K562 (cell line): ENCODE measurements at regions not wholly inside any gene's neighbourhood (a gene's known extent, or its start where the extent isn't known, plus 50 kb on each side); places are given as distances from the start of the nearest gene placed in this dataset.

ENCODE experiments used
- ATAC-seq: fragments of 200-7000 bp; cut with Tn5 transposase; 3 replicates; pipeline ENCODE4 v1.9.1; 2020; ENCODE audit warnings: moderate library complexity
- BruUV-seq: library from RNA; stranded (reverse); fragments of 400-500 nt; replicated peaks from 2 replicates; lab custom pipeline; 2021; lab: Mats Ljungman, UMichigan
- CTCF ChIA-PET: fragments of 300-600 bp; formaldehyde crosslinking; extraction: SDS; loops from one replicate; lab custom pipeline; 2021; ENCODE audit warnings: low intra/inter-chr PET ratio; lab: Yijun Ruan, JAX
- POLR2A ChIA-PET: fragments of 300-600, 350-650 bp; sonication (Branson Sonifier 250); formaldehyde crosslinking; extraction: SDS; loops from one replicate; lab custom pipeline; 2021; ENCODE audit warnings: antibody characterized with exemption, inconsistent platforms; lab: Yijun Ruan, JAX
- DNase-seq, 4 experiments: peaks; one replicate each; pipeline versions ENCODE4 v3.0.0 to v3.0.0-alpha.2; 2011 to 2018; ENCODE audit warnings: low spot score in 3 of 4, mixed read lengths in 3 of 4; ENCODE audit errors: extremely low read depth in 1 of 4
- FAIRE-seq: peaks from 2 replicates; lab custom pipeline; 2011; peaks lifted over from hg19 to GRCh38; lab: Jason Lieb, UNC
- H2AFZ ChIP-seq: 2 replicates; pipeline ENCODE4 v1.6.0; 2011; ENCODE audit warnings: low read depth, low read length, control low read depth, inconsistent platforms
- H3K27ac ChIP-seq: fragments of 200-600 bp; 3 replicates; pipeline ENCODE4 v1.8.0; 2011; ENCODE audit warnings: low read depth, mild to moderate bottlenecking, control low read depth, inconsistent platforms, low read length, moderate library complexity, mixed read lengths; ENCODE audit errors: extremely low read depth
- H3K27me3 ChIP-seq, 2 experiments: fragments of 300-600 bp in 1 of 2; 2 replicates in 1 of 2; 3 replicates in 1 of 2; pipeline versions ENCODE4 v1.6.0 to v1.8.0; 2011; ENCODE audit warnings: inconsistent platforms in 2 of 2, low read length in 2 of 2, mild to moderate bottlenecking in 1 of 2, mixed read lengths in 1 of 2, moderate library complexity in 1 of 2; ENCODE audit not compliant: control insufficient read depth in 2 of 2, insufficient read depth in 2 of 2
- H3K36me3 ChIP-seq: fragments of 300-600 bp; 3 replicates; pipeline ENCODE4 v1.8.0; 2011; ENCODE audit warnings: mild to moderate bottlenecking, low read length, inconsistent platforms; ENCODE audit not compliant: control insufficient read depth, insufficient read depth
- H3K4me1 ChIP-seq, 2 experiments: fragments of 200-600 bp in 1 of 2; replicated peaks in 1 of 2; 2 replicates in 1 of 2; 3 replicates in 1 of 2; pipeline versions ENCODE4 v1.5.1 to v1.8.0; 2011; ENCODE audit warnings: inconsistent platforms in 2 of 2, low read length in 2 of 2, mild to moderate bottlenecking in 1 of 2, mixed read lengths in 1 of 2, moderate library complexity in 1 of 2; ENCODE audit not compliant: control insufficient read depth in 2 of 2, insufficient read depth in 2 of 2
- H3K4me2 ChIP-seq: 2 replicates; pipeline ENCODE4 v1.6.1; 2011; ENCODE audit warnings: low read length, control low read depth, inconsistent platforms, mixed read lengths; ENCODE audit not compliant: insufficient read depth
- H3K4me3 ChIP-seq: fragments of 200-600 bp; sonication (generic), shearing (Covaris generic); 2 replicates; pipeline ENCODE4 v1.5.1; 2016; ENCODE audit warnings: control low read depth, inconsistent platforms
- H3K79me2 ChIP-seq: fragments of 200-600 bp; 3 replicates; pipeline ENCODE4 v1.8.0; 2011; ENCODE audit warnings: low read length, inconsistent platforms; ENCODE audit not compliant: control insufficient read depth, insufficient read depth
- H3K9ac ChIP-seq, 2 experiments: 2 replicates each; pipeline versions ENCODE4 v1.6.0 to v1.6.1; 2011; ENCODE audit warnings: low read depth in 2 of 2, low read length in 2 of 2, control low read depth in 1 of 2, inconsistent platforms in 1 of 2, mild to moderate bottlenecking in 1 of 2, mixed read lengths in 1 of 2; ENCODE audit not compliant: insufficient read depth in 1 of 2
- H3K9me1 ChIP-seq: one replicate; pipeline ENCODE4 v1.6.0; 2011; ENCODE audit warnings: inconsistent platforms, mild to moderate bottlenecking, low read length, moderate library complexity; ENCODE audit not compliant: control insufficient read depth, insufficient read depth
- H3K9me3 ChIP-seq: replicated peaks from 2 replicates; pipeline ENCODE4 v1.5.1; 2011; ENCODE audit warnings: low read depth, low read length, inconsistent platforms; ENCODE audit not compliant: control insufficient read depth, insufficient read depth
- H4K20me1 ChIP-seq: replicated peaks from 2 replicates; pipeline ENCODE4 v1.6.1; 2011; ENCODE audit warnings: low read length, inconsistent platforms, mixed read lengths; ENCODE audit not compliant: control insufficient read depth, insufficient read depth
- PRDM10 ChIP-seq: fragments of 450-650 bp; IDR thresholded peaks from 2 replicates; pipeline ENCODE4 v1.6.1; 2018; ENCODE audit not compliant: partially characterized antibody
- ZNF253 ChIP-seq: fragments of 250-450 bp; sonication (Bioruptor Pico); conservative IDR thresholded peaks from 2 replicates; pipeline ENCODE4 v1.6.1; 2021; ENCODE audit warnings: mild to moderate bottlenecking
- WGBS: fragments of 100-300 bp; shearing (Covaris generic); methylation state at CpG from one replicate; pipeline ENCODE4 v1.1.6; 2016; ENCODE audit warnings: low coverage, mixed read lengths; ENCODE audit not compliant: insufficient coverage; ENCODE audit errors: missing lambda C conversion rate; 5-methylcytosine and 5-hydroxymethylcytosine counted together
- in situ Hi-C: fragments of 300-500 bp; cut with MboI; formaldehyde crosslinking; loops from 4 replicates; pipeline ENCODE4 v1.15.0; 2018; ENCODE audit warnings: inconsistent platforms, mixed read lengths
- intact Hi-C: fragments of 100-400 bp; cut with micrococcal nuclease; formaldehyde crosslinking; loops from 2 replicates; pipeline ENCODE4 v1.14.2; 2022

DNA sequence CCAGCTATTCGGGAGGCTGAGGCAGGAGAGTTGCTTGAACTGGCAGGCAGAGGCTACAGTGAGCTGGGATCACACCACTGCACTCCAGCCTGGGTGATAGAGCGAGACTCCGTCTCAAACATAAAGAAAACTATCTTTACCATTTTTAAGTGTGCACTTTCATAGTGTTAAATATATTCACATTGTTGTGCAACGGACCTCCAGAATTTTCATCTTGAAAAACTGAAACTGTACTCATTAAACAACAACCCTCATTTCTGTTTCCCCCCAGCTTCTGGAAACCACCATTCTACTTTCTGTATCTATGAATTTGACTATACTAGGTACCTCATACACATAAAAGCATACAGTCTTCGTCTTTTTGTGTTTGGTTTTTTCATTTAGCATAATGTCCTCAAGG is 375.1 kb downstream of the SHQ1 start:
- H3K9me3 ChIP-seq: no peaks in the 10 kb centered on the region
- H3K4me1 ChIP-seq: peaks cover 0 to 9% of the 10 kb centered on the region in 2 experiments; a peak in 1 of 5 replicates
- no peak overlapping the region for H3K9ac ChIP-seq
- ATAC-seq: no peak
- ChIA-PET POLR2A (interaction anchor here (1.3 to 1.7 kb wide), 2 partner anchors 10 to 25 kb away, joined by 4 read pairs; no protein-coding TSS in a partner anchor), CTCF (no interaction called here)
- H4K20me1 ChIP-seq: no peaks in the 10 kb centered on the region
- TF ChIP-seq PRDM10 (peak; percentile 95), ZNF253 (CRISPR knock-in tag) (no peak)
- H3K4me2 ChIP-seq: no peak overlapping the region
- no peak for DNase-seq
- no peaks in the 10 kb centered on the region for H3K79me2 ChIP-seq
- no peak overlapping the region for H3K4me3 ChIP-seq
- no TSS peak for BruUV-seq
- no peak overlapping the region for H3K27ac ChIP-seq
- no peak overlapping the region; the same call in 1 of the 2 replicates for H2AFZ ChIP-seq
- intact Hi-C loops: no loop called here
- FAIRE-seq: no peak
- H3K9me1 ChIP-seq: no peaks in the 10 kb centered on the region
- in situ Hi-C loops: no loop called here
- H3K36me3 ChIP-seq: no peaks in the 10 kb centered on the region
- WGBS: 50% methylated on average over 3 of the region's 5 CpGs
- H3K27me3 ChIP-seq: no peaks in the 10 kb centered on the region
